ENCODE measurements at regions not wholly inside any gene's neighbourhood (a gene's known extent, or its start where the extent isn't known, plus 50 kb on each side); places are given as distances from the start of the nearest gene placed in this dataset.
"Not testable (repeated sequence)": the region's sequence is repeated elsewhere in the genome, so short reads cannot be mapped to it uniquely, and the experiment has no call there.

DNA sequence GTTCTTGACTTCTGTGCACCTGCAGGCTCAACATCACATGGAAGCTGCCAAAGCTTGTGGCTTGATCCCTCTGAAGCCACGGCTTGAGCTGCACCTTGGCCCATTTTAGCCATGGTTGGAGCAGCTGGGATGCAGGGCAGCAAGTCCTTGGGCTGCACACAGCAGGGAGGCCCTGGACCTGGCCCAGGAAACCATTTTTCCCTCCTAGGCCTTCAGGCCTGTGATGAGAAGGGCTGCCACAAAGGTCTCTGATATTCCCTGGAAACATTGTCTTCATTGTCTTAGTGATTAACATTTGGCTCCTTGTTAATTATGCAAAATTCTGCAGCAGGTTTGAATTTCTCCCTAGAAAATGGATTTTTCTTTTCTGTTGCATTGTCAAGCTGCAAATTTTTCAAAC, 394.1 kb upstream of the FAR2 start:
- no peak for DNase-seq (ENCODE audit: low read depth, low spot score)
- in situ Hi-C loops (cut with HindIII; ENCODE audit: low pct_unique_long_range_greater_than_20kb, low sequenced_read_pairs): no loop called here

DNA sequence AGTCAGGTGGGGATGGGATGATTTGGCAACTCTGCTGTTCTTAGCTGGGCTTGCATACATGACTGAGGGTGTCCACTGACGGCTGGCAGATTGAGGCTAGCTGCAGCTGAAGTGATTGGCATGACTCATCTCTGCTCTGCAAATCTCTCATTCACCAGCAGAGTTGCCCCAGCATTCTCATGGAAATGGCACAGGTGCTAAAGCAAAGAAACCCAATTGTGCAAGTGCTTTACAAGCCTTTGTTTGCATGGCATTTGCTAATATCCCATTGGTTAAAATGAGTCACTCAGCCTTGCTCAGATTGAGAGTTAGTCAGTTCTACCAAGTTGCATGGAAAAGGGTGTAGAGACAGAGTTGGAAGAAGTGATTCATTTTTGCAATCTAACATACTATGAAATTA, 389.7 kb upstream of the FAR2 start:
- in situ Hi-C loops (cut with HindIII; ENCODE audit: low pct_unique_long_range_greater_than_20kb, low sequenced_read_pairs): no loop called here
- no peak for DNase-seq (ENCODE audit: low read depth, low spot score)

DNA sequence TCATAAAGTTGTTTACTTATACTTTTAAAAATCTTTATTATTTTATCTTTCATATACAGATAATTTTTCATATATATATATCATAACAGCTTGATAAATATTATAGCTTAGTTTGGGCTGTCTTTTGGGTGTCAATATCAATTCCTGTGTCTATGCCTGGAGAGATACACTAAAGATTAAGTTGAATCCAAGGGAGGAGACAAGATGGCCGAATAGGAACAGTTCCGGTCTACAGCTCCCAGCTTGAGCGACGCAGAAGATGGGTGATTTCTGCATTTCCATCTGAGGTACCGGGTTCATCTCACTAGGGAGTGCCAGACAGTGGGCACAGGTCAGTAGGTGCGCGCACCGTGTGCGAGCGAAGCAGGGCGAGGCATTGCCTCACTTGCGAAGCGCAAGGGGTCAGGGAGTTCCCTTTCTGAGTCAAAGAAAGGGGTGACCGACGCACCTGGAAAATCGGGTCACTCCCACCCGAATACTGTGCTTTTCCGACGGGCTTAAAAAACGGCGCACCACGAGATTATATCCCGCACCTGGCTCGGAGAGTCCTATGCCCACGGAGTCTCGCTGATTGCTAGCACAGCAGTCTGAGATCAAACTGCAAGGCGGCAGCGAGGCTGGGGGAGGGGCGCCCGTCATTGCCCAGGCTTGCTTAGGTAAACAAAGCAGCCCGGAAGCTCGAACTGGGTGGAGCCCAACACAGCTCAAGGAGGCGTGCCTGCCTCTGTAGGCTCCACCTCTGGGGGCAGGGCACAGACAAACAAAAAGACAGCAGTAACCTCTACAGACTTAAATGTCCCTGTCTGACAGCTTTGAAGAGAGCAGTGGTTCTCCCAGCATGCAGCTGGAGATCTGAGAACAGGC, 388.8 kb upstream of the FAR2 start:
- in situ Hi-C loops (cut with HindIII; ENCODE audit: low pct_unique_long_range_greater_than_20kb, low sequenced_read_pairs); DNase-seq (ENCODE audit: low read depth, low spot score): not testable (repeated sequence)

DNA sequence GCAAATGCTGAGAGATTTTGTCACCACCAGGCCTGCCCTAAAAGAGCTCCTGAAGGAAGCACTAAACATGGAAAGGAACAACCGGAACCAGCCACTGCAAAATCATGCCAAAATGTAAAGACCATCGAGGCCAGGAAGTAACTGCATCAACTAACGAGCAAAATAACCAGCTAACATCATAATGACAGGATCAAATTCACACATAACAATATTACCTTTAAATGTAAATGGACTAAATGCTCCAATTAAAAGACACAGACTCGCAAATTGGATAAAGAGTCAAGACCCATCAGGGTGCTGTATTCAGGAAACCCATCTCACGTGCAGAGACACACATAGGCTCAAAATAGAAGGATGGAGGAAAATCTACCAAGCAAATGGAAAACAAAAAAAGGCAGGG, 387.2 kb upstream of the FAR2 start:
- in situ Hi-C loops (cut with HindIII; ENCODE audit: low pct_unique_long_range_greater_than_20kb, low sequenced_read_pairs); DNase-seq (ENCODE audit: low read depth, low spot score): not testable (repeated sequence)

DNA sequence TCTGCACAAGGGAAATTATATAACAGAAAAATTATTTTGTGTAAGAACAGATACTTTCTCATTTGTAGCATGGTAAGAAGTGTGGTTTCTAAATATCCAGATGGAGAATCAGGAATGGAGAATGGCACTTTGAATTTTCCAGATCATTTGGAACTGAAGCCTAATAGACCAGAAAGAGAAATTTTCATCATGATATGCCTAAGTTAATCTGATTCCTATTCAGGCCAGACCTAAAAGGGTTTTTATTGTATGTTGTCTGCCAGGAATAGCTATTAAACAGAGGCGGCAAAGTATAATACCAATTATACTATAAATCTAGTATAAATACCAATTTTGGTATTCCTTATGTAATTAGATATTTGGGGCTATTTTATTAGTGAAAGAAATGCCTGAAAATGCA, 382.7 kb upstream of the FAR2 start:
- in situ Hi-C loops (cut with HindIII; ENCODE audit: low pct_unique_long_range_greater_than_20kb, low sequenced_read_pairs): no loop called here

DNA sequence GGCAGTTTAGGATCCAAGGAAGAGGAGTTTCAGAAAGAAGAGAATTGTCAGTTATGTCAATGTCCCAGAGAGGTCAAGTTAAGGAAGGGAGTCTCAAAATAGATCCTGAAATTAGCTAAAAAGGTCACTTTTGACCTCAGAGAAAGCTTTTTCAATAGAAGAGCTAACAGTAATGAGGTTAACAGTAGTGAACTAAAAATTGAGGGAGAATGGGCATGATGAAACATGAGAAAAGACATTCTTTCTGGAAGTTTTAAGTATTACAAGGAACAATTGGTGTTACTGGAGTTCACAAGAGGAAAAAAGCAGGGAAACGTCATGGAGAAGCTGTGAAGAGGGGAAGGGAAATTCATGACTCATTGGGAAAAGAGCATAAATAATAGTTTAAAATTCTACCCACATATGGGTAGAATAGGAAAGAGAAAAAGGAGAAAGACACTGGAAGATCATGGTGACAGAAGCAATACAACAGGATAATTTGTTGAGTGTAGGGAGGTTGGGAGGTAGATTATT, 381.2 kb upstream of the FAR2 start:
- in situ Hi-C loops (cut with HindIII; ENCODE audit: low pct_unique_long_range_greater_than_20kb, low sequenced_read_pairs): no loop called here
- DNase-seq (ENCODE audit: low read depth, low spot score): peak; percentile 97

More for the DNA sequence above, 382.7 kb upstream of the FAR2 start:
- no peak for DNase-seq (ENCODE audit: low read depth, low spot score)

DNA sequence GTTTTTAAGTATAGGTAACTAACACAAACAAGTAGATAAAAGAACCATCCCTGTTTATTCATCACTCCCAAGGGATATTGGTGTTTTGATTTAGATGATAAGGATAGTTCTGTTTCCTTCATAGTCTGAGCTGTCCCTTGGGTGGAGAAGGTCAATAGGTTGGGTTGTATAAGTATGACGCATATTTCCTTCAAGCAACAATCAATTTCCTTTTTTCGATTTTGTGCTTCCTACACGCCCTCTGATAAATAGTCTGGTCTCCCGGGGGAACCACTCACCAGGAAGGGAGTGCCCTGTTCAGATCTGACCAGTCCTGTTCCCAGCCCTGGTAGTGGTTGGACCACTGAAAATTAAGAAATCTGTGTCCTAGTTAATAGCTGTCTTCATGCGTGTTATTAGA, 378.8 kb upstream of the FAR2 start:
- in situ Hi-C loops (cut with HindIII; ENCODE audit: low pct_unique_long_range_greater_than_20kb, low sequenced_read_pairs): no loop called here
- DNase-seq (ENCODE audit: low read depth, low spot score): peak; percentile 97

DNA sequence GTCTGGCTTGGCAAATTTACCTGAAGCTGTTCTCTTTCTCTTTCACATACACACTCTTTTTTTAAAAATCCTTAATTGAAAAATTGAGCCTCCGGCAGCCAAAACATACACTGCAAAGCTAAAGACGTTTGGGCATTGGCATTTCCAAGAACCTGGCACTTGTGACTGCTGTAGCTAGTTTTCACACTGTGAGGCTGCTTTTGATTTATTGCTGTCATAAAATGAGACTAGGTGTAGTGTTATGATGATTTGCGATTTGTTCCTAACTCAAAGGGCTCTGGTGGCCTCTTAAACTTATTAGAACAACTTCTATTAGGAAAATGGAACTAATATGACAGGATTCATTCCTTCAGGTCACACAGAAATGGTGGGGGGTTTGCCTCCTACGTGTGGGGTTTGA, 377.1 kb upstream of the FAR2 start:
- in situ Hi-C loops (cut with HindIII; ENCODE audit: low pct_unique_long_range_greater_than_20kb, low sequenced_read_pairs): no loop called here
- no peak for DNase-seq (ENCODE audit: low read depth, low spot score)

DNA sequence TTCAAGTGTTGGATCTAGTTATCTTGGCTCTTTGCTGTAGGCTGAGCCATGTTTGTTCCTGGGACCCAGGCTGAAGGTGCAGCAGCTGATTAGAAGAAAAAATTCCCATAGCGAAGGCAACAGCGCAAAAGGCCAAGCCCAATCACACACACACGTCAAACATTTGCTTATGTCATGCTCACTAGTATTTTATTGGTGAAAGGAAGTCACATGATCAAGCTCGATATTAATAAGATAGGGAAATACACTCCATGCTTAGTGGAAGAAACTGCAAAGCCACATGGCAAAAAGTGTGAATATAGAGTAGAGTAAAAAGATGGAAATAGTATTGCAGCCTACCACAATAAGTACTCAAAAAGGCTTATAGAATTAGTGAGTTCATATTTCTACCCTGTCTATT, 373.5 kb upstream of the FAR2 start:
- DNase-seq (ENCODE audit: low read depth, low spot score): no peak
- in situ Hi-C loops (cut with HindIII; ENCODE audit: low pct_unique_long_range_greater_than_20kb, low sequenced_read_pairs): no loop called here

DNA sequence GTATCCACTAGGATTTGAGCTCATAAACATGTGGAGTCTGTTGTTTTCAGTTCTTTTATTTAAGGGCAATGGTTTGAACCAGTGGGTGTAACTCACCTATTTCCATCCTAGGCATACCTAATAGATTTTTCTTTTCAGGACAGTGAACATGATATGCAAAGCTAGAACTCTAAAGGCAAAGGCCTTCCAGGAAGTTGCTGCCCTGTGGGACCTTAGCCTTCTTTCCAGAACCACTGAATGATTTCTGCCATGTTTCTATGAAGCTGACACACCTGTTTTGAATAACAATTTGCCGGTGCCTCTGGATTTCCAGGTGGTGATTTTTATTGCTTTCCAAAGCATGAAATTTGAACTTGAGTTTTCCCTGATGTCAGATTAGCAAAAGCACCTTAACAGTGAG, 372.9 kb upstream of the FAR2 start:
- DNase-seq (ENCODE audit: low read depth, low spot score): no peak
- in situ Hi-C loops (cut with HindIII; ENCODE audit: low pct_unique_long_range_greater_than_20kb, low sequenced_read_pairs): no loop called here

DNA sequence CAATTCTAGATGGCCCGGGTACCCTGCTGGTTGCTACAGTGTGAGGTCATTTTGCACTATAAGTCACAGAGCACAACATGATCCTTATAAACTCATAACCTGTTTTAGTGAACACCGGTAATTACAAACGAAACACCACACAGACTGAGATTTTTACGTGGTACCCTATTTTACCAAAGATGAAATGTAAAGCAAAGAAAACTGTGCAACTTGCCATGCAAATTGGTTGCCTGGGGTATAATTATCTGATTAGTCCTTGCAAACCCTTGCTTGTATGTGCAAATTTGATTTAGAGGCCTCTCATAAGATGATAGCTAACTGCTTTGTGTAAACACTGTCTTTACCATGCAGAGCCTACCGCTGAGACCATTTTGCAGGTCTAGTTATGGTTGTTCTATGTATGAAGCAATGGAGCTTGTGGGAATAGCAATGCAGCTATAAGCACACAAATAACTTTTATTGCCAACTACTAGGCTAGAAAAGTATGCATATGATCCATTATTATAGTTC, 372.1 kb upstream of the FAR2 start:
- DNase-seq (ENCODE audit: low read depth, low spot score): no peak
- in situ Hi-C loops (cut with HindIII; ENCODE audit: low pct_unique_long_range_greater_than_20kb, low sequenced_read_pairs): no loop called here

DNA sequence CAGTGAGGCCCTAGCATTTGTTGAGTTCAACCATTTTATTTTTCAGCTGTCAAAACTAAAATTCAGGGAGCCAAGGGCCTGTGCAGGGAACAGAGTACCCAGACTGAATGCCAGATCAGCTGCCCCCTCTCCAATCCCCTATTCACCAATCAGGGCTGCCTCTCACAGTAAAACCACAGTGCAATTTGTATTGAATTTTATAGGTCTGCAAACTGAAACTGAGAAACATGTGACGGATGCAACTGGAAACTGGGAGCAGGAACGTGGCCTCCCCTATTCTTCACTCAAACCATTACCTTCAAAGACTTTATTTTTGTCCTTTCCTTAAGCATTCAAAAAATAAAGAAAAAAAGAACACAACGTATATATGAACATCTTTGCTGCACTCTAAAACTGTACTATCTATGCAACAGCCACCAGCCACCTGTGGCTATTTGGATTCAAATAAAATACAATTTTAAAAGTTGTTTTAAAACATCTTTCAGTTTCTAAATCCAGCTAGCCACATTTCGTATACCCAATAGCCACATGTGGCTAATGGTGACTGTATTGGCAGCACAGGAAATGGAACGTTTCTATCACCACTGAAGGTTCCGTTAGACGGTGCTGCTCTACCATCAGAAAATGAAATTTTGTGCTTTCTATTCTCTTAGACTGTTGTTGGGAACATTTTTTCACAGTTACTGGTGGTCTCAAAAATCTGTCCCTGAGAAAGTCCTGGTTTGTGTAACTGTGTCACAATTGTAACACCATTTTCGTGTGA, 371.3 kb upstream of the FAR2 start:
- peak; percentile 90 for DNase-seq (ENCODE audit: low read depth, low spot score)

DNA sequence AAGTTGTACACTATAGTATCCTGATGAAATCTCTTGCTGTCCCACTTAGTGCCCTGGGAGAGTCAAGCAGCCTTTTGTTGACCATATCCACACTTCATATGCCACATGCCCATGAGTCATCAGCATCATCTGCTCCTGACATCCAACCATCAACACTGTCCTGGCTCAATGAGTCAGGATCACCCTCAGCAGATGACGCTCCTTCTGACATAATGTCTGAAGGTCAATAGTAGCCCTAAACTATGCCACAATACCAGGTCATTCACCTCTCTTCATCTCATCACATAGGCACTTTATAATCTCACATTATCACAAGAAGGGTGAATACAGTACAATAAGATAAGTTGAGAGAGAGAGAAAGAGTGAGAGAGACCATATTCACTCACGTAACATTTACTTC, 369.0 kb upstream of the FAR2 start:
- DNase-seq (ENCODE audit: low read depth, low spot score): peak; percentile 100
- in situ Hi-C loops (cut with HindIII; ENCODE audit: low pct_unique_long_range_greater_than_20kb, low sequenced_read_pairs): no loop called here

More for the DNA sequence above, 371.3 kb upstream of the FAR2 start:
- in situ Hi-C loops (cut with HindIII; ENCODE audit: low pct_unique_long_range_greater_than_20kb, low sequenced_read_pairs): no loop called here

DNA sequence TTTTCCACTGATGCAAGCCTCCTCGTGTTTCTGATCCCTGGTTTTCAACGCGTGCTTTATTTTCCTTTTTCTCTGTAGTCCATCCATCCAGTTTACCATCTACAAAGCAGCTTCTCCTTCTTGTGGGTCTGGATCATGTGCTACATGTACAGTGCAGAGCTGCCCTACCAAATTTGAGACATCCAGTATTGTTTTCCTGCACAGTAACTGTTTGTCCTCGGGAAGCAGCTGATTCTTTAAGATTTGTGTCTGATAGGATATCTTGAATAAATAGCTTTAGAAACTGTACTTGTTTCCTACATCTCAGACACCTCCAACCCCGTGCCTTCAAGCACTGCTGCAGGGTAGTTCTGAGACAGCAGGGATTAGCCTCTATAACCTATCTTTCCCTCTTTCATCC, 368.1 kb upstream of the FAR2 start:
- DNase-seq (ENCODE audit: low read depth, low spot score): peak; percentile 94
- in situ Hi-C loops (cut with HindIII; ENCODE audit: low pct_unique_long_range_greater_than_20kb, low sequenced_read_pairs): no loop called here

DNA sequence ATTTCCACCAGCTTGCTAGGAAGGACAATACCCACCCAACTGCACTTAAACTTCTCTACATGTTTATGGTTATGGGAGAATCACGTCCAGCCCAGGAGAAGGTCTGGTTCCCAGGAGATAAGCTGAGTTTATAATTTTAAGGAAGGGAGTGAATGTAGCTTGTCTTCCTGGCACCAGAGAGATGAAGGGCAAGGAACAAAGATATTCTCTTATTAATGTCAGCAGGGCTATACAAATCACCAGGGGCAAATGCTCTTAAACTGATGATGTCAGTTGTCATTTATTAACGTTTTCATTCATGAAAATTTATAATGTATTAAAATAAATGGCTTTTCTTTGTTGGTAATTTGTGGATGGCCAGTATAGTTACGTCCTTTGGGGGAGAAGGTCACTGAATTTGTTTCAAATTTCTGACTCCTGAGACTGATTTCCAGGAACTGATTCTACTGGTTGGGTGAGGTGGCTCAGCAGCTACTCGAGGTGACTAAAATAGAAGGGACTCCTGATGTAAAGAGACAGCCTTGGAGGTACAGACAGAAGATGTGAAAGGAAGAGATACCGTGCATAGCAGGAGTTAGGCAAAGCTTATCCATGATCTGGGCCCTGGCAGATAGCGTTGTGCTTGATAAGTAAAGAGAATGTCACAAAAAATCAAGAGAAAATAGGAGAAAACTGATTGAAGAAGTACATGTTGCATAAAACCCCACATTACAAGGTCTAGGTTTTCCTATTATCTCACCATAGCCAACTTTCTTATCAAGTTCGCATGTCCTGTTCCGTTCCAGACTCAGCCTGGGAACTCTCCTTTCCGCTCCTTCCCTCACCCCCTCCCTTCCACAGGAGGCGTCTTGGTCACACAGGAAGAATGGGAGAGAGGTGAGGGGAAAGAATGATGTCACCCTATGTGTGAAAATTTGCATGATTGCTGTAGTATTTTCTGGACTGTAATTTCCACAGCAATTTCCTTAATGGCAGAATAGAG, 367.1 kb upstream of the FAR2 start:
- peak; percentile 88 for DNase-seq (ENCODE audit: low read depth, low spot score)
- in situ Hi-C loops (cut with HindIII; ENCODE audit: low pct_unique_long_range_greater_than_20kb, low sequenced_read_pairs): no loop called here

DNA sequence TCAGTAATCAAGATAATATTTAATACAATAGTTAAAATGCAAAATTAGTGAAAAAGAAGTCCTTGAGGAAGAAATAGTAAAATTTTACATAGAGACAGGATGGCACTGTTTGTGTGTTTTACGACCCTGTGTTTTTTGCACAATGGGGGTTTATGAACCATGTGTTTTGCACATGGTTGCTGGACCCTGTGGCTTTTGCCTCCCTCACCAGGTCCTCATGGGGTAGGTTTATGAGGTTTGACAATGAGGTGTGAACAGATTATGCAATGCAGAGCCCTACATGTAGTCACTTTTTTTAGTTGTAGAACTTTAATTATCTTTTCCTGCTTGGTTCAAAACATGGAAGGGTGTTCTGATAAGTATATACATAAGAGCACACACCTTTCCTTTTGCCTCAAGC, 366.3 kb upstream of the FAR2 start:
- in situ Hi-C loops (cut with HindIII; ENCODE audit: low pct_unique_long_range_greater_than_20kb, low sequenced_read_pairs): no loop called here
- DNase-seq (ENCODE audit: low read depth, low spot score): peak; percentile 61

DNA sequence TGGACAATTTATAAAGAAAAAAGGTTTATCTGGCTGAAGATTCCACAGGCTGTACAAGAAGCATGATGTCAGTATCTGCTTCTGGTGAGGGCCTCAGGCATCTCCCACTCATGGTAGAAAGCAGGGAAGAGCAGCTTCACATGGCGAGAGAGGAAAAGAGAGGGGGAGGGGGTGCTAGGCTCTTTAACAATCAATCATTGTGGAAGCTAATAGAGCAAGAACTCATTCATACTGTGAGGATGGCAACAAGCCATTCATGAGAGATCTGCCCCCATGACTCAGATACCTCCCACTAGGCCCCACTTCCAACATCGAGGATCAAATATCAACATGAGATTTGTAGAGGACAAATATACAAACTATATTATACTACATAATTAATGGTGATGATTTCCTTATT, 361.9 kb upstream of the FAR2 start:
- in situ Hi-C loops (cut with HindIII; ENCODE audit: low pct_unique_long_range_greater_than_20kb, low sequenced_read_pairs): no loop called here
- peak; percentile 99 for DNase-seq (ENCODE audit: low read depth, low spot score)
